H1 (cell line): ENCODE measurements at regions not wholly inside any gene's neighbourhood (a gene's known extent, or its start where the extent isn't known, plus 50 kb on each side); places are given as distances from the start of the nearest gene placed in this dataset.

Experiments
- EP300 ChIP-seq, 2 experiments: IDR thresholded peaks; 1 replicate in 1 of 2; 2 replicates in 1 of 2; pipeline ENCODE4 v1.6.1; 2011 to 2012; ENCODE audit warnings: low read depth in 2 of 2, low read length in 2 of 2, mild to moderate bottlenecking in 2 of 2, borderline replicate concordance in 1 of 2, inconsistent platforms in 1 of 2, moderate library complexity in 1 of 2
- POLR2A ChIP-seq, 2 experiments: IDR thresholded peaks; 1 replicate in 1 of 2; 2 replicates in 1 of 2; pipeline ENCODE4 v1.6.1; 2011; ENCODE audit warnings: low read depth in 2 of 2, low read length in 2 of 2, mild to moderate bottlenecking in 2 of 2; ENCODE audit errors: control extremely low read depth in 1 of 2
- RBBP5 ChIP-seq: IDR thresholded peaks from 2 replicates; pipeline ENCODE4 v1.7.1; 2012; ENCODE audit warnings: low read depth, mild to moderate bottlenecking, inconsistent platforms, low read length, moderate library complexity, borderline replicate concordance
- SAP30 ChIP-seq: fragments of 300-600 bp; sonication (generic); IDR thresholded peaks from 2 replicates; pipeline ENCODE4 v1.7.1; 2012; ENCODE audit warnings: low read length, moderate library complexity, mild to moderate bottlenecking, inconsistent platforms; ENCODE audit not compliant: insufficient read depth, insufficient replicate concordance
- TF ChIP-seq, protein P1 (sequence below): fragments of 300-600 bp; sonication (generic); IDR thresholded peaks from 2 replicates; pipeline ENCODE4 v1.7.1; 2012; ENCODE audit warnings: low read length, moderate library complexity, mild to moderate bottlenecking, inconsistent platforms; ENCODE audit not compliant: insufficient replicate concordance
- TF ChIP-seq, protein P2 (sequence below): IDR thresholded peaks from 2 replicates; pipeline ENCODE4 v1.6.1; 2012; ENCODE audit warnings: low read length, inconsistent platforms

- TF ChIP-seq, protein P1, sequence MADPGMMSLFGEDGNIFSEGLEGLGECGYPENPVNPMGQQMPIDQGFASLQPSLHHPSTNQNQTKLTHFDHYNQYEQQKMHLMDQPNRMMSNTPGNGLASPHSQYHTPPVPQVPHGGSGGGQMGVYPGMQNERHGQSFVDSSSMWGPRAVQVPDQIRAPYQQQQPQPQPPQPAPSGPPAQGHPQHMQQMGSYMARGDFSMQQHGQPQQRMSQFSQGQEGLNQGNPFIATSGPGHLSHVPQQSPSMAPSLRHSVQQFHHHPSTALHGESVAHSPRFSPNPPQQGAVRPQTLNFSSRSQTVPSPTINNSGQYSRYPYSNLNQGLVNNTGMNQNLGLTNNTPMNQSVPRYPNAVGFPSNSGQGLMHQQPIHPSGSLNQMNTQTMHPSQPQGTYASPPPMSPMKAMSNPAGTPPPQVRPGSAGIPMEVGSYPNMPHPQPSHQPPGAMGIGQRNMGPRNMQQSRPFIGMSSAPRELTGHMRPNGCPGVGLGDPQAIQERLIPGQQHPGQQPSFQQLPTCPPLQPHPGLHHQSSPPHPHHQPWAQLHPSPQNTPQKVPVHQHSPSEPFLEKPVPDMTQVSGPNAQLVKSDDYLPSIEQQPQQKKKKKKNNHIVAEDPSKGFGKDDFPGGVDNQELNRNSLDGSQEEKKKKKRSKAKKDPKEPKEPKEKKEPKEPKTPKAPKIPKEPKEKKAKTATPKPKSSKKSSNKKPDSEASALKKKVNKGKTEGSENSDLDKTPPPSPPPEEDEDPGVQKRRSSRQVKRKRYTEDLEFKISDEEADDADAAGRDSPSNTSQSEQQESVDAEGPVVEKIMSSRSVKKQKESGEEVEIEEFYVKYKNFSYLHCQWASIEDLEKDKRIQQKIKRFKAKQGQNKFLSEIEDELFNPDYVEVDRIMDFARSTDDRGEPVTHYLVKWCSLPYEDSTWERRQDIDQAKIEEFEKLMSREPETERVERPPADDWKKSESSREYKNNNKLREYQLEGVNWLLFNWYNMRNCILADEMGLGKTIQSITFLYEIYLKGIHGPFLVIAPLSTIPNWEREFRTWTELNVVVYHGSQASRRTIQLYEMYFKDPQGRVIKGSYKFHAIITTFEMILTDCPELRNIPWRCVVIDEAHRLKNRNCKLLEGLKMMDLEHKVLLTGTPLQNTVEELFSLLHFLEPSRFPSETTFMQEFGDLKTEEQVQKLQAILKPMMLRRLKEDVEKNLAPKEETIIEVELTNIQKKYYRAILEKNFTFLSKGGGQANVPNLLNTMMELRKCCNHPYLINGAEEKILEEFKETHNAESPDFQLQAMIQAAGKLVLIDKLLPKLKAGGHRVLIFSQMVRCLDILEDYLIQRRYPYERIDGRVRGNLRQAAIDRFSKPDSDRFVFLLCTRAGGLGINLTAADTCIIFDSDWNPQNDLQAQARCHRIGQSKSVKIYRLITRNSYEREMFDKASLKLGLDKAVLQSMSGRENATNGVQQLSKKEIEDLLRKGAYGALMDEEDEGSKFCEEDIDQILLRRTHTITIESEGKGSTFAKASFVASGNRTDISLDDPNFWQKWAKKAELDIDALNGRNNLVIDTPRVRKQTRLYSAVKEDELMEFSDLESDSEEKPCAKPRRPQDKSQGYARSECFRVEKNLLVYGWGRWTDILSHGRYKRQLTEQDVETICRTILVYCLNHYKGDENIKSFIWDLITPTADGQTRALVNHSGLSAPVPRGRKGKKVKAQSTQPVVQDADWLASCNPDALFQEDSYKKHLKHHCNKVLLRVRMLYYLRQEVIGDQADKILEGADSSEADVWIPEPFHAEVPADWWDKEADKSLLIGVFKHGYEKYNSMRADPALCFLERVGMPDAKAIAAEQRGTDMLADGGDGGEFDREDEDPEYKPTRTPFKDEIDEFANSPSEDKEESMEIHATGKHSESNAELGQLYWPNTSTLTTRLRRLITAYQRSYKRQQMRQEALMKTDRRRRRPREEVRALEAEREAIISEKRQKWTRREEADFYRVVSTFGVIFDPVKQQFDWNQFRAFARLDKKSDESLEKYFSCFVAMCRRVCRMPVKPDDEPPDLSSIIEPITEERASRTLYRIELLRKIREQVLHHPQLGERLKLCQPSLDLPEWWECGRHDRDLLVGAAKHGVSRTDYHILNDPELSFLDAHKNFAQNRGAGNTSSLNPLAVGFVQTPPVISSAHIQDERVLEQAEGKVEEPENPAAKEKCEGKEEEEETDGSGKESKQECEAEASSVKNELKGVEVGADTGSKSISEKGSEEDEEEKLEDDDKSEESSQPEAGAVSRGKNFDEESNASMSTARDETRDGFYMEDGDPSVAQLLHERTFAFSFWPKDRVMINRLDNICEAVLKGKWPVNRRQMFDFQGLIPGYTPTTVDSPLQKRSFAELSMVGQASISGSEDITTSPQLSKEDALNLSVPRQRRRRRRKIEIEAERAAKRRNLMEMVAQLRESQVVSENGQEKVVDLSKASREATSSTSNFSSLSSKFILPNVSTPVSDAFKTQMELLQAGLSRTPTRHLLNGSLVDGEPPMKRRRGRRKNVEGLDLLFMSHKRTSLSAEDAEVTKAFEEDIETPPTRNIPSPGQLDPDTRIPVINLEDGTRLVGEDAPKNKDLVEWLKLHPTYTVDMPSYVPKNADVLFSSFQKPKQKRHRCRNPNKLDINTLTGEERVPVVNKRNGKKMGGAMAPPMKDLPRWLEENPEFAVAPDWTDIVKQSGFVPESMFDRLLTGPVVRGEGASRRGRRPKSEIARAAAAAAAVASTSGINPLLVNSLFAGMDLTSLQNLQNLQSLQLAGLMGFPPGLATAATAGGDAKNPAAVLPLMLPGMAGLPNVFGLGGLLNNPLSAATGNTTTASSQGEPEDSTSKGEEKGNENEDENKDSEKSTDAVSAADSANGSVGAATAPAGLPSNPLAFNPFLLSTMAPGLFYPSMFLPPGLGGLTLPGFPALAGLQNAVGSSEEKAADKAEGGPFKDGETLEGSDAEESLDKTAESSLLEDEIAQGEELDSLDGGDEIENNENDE: no peak
- TF ChIP-seq EP300 (IDR thresholded peaks at IDR 0.05; ENCODE audit: borderline replicate concordance in 1 of 2, low read depth in 2 of 2, low read length in 2 of 2) (no peak), RBBP5 (no peak), POLR2A (IDR thresholded peaks at IDR 0.05; ENCODE audit: control extremely low read depth in 1 of 2, low read depth in 2 of 2, low read length in 2 of 2) (no peak), SAP30 (no peak)
- TF ChIP-seq, protein P2, sequence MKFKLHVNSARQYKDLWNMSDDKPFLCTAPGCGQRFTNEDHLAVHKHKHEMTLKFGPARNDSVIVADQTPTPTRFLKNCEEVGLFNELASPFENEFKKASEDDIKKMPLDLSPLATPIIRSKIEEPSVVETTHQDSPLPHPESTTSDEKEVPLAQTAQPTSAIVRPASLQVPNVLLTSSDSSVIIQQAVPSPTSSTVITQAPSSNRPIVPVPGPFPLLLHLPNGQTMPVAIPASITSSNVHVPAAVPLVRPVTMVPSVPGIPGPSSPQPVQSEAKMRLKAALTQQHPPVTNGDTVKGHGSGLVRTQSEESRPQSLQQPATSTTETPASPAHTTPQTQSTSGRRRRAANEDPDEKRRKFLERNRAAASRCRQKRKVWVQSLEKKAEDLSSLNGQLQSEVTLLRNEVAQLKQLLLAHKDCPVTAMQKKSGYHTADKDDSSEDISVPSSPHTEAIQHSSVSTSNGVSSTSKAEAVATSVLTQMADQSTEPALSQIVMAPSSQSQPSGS: no peak
These were observed 2613.9 kb upstream of the PCDH20 start (continued) for GRCh38 chr13:64029343-64030093.
